ENCODE measurements at regions not wholly inside any gene's neighbourhood (a gene's known extent, or its start where the extent isn't known, plus 50 kb on each side); places are given as distances from the start of the nearest gene placed in this dataset.

DNA sequence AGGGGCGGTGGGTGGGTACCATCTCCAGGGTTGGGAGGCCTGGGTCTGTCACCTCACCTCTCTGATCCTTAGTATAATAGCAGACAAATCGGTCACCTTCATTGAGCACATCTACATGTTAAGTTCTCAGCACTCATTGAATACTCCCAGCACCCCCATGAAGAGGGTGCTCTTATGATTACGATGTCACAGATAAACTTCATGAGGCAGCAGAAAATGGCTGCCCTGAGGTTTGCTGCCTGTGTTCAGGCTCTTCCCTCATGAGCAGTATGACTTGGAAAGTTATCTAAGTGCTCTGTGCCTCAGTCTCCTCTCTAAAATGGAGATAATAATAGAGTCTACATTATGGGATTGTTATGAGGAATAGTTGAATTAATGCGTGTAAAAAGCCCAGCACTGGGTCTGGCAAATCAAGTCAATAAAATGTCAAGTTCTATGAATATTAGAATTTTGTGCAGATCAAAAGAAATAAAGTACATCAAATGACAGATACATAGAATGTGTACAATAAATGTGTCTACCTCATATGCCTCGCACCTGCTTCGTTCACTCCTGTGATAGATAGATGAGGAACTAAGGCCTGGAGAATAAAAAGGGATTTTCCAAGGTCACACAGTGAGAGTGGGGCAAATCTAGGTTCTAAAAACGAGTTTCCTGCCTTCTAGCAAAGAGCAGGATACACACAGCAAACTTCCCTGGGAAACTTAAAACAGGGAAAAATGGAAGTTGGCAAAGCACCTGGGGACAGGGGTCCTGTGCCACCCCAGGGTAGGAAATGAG is 142.2 kb upstream of the MRPS22 start:
- Histone ChIP-seq H3K27ac (ENCODE audit: low read length in 2 of 2) (no peak overlapping the region), H3K4me2 (replicated peaks; ENCODE audit: low read depth, low read length, poor library complexity, severe bottlenecking) (no peak overlapping the region), H3K36me3 (replicated peaks in 1 of 2; ENCODE audit: control extremely low read depth in 1 of 2, control insufficient read depth in 1 of 2, extremely low read depth in 1 of 2, insufficient read depth in 2 of 2, low read length in 1 of 2) (no peaks in the 10 kb centered on the region), H3K9ac (ENCODE audit: low read length) (no peak overlapping the region), H3K27me3 (replicated peaks in 1 of 4; ENCODE audit: control extremely low read depth in 1 of 4, control insufficient read depth in 3 of 4, insufficient read depth in 4 of 4, low read length in 3 of 4) (no peaks in the 10 kb centered on the region), H3K4me3 (ENCODE audit: control extremely low read depth in 1 of 5, extremely low read depth in 1 of 5, insufficient read depth in 1 of 5, low read depth in 2 of 5, low read length in 4 of 5) (no peak overlapping the region), H2AFZ (ENCODE audit: insufficient read depth, low read depth, low read length, poor library complexity, severe bottlenecking) (no peak overlapping the region), H3K79me2 (ENCODE audit: control insufficient read depth, insufficient read depth, low read length) (no peaks in the 10 kb centered on the region), H4K20me1 (ENCODE audit: control insufficient read depth, insufficient read depth, low read length, poor library complexity, severe bottlenecking) (no peaks in the 10 kb centered on the region), H3K9me3 (ENCODE audit: control extremely low read depth in 1 of 3, control insufficient read depth in 2 of 3, insufficient read depth in 1 of 3, low read length in 2 of 3) (no peaks in the 10 kb centered on the region), H3K4me1 (ENCODE audit: control insufficient read depth in 2 of 2, insufficient read depth in 2 of 2, low read length in 2 of 2) (no peaks in the 10 kb centered on the region)
- H3K4me1 Mint-ChIP-seq, result no peaks in the 10 kb centered on the region
- 80% methylated on average over 2 of the region's 7 CpGs for WGBS (ENCODE audit: insufficient coverage)
- no peak overlapping the region for H3K4me3 Mint-ChIP-seq
- H3K27ac Mint-ChIP-seq, result no peak overlapping the region
- POLR2A ChIA-PET, result no interaction called here
- TF ChIP-seq EZH2 (IDR thresholded peaks at IDR 0.05; ENCODE audit: borderline replicate concordance, insufficient read depth, low read depth, low read length, poor library complexity, severe bottlenecking) (no peak), CTCF (IDR thresholded peaks at IDR 0.05) (no peak)
- DNase-seq, result no peak
- peaks cover 9% of the 10 kb centered on the region for H3K27me3 Mint-ChIP-seq
- CTCF ChIA-PET, result no interaction called here
- no peak for ATAC-seq (ENCODE audit: low read depth)
- H3K9me3 Mint-ChIP-seq (ENCODE audit: insufficient read depth), result peaks cover 2% of the 10 kb centered on the region
- intact Hi-C loops (cut with micrococcal nuclease), result no loop called here

DNA sequence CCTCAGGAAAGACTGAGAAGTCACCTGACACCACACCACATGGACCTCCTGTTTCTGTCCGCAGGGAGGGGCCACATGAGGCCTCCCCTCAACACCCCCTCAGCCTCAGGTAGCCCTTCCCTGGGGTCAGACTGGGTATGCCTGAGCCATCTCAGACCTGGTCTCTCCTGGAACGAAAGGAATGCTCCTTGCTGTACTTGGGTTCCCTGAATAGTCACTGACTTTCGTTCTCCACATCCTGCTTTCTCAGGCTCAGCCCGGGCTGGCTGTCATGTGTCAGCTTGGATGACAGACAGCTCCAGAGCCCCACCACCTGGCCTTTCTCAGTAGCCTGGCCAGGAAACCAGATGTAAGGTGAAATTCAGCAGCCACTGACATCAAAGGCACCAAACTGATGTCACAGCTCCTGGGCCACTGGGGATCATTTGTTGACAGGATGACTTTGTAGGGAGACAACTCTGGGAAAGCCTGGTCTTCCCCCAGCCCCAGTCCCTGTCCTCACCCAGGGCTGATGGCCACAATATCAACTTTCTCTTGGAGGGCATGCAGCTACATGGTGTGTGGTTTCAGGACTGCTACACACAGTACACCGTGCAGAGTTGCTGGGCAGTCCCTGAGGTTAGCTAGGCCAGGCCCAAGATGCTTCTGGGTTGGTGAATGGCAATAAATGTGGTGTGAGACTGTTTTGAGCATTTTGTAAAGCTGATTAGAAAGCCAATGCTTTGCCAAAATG is 141.4 kb upstream of the MRPS22 start:
- H3K79me2 ChIP-seq (ENCODE audit: control insufficient read depth, insufficient read depth, low read length), result no peaks in the 10 kb centered on the region
- Mint-ChIP-seq H3K27ac (no peak overlapping the region), H3K9me3 (ENCODE audit: insufficient read depth) (no peaks in the 10 kb centered on the region), H3K27me3 (peaks cover 6% of the 10 kb centered on the region), H3K4me1 (no peaks in the 10 kb centered on the region), H3K4me3 (no peak overlapping the region)
- no peaks in the 10 kb centered on the region for H3K4me1 ChIP-seq (ENCODE audit: control insufficient read depth in 2 of 2, insufficient read depth in 2 of 2, low read length in 2 of 2)
- H3K36me3 ChIP-seq (replicated peaks in 1 of 2; ENCODE audit: control extremely low read depth in 1 of 2, control insufficient read depth in 1 of 2, extremely low read depth in 1 of 2, insufficient read depth in 2 of 2, low read length in 1 of 2), result no peaks in the 10 kb centered on the region
- no peak overlapping the region for H3K27ac ChIP-seq (ENCODE audit: low read length in 2 of 2)
- no peak overlapping the region for H2AFZ ChIP-seq (ENCODE audit: insufficient read depth, low read depth, low read length, poor library complexity, severe bottlenecking)
- H3K4me2 ChIP-seq (replicated peaks; ENCODE audit: low read depth, low read length, poor library complexity, severe bottlenecking), result no peak overlapping the region
- CTCF ChIA-PET, result no interaction called here
- ATAC-seq (ENCODE audit: low read depth), result no peak
- no peak overlapping the region for H3K4me3 ChIP-seq (ENCODE audit: control extremely low read depth in 1 of 5, extremely low read depth in 1 of 5, insufficient read depth in 1 of 5, low read depth in 2 of 5, low read length in 4 of 5)
- no peaks in the 10 kb centered on the region for H4K20me1 ChIP-seq (ENCODE audit: control insufficient read depth, insufficient read depth, low read length, poor library complexity, severe bottlenecking)
- POLR2A ChIA-PET, result no interaction called here
- intact Hi-C loops (cut with micrococcal nuclease), result no loop called here
- no peak for DNase-seq
- TF ChIP-seq CTCF (IDR thresholded peaks at IDR 0.05), result no peak
- no peak for TF ChIP-seq EZH2 (IDR thresholded peaks at IDR 0.05; ENCODE audit: borderline replicate concordance, insufficient read depth, low read depth, low read length, poor library complexity, severe bottlenecking)
- 46% methylated on average over 5 of the region's 5 CpGs for WGBS (ENCODE audit: insufficient coverage)
- no peaks in the 10 kb centered on the region for H3K9me3 ChIP-seq (ENCODE audit: control extremely low read depth in 1 of 3, control insufficient read depth in 2 of 3, insufficient read depth in 1 of 3, low read length in 2 of 3)
- H3K9ac ChIP-seq (ENCODE audit: low read length), result no peak overlapping the region
- no peaks in the 10 kb centered on the region for H3K27me3 ChIP-seq (replicated peaks in 1 of 4; ENCODE audit: control extremely low read depth in 1 of 4, control insufficient read depth in 3 of 4, insufficient read depth in 4 of 4, low read length in 3 of 4)

Data from B cell (primary cell).